HG03108 (cell line): ENCODE measurements at regions not wholly inside any gene's neighbourhood (a gene's known extent, or its start where the extent isn't known, plus 50 kb on each side); places are given as distances from the start of the nearest gene placed in this dataset.

ENCODE experiments used
- ATAC-seq: cut with Tn5 transposase; IDR thresholded peaks from one replicate; pipeline ENCODE4 v1.9.1; 2021; ENCODE audit warnings: moderate library complexity; ENCODE audit not compliant: unreplicated experiment

GRCh38 chr14:58942516-58942915, 246.0 kb upstream of the DAAM1 start:
- no peak for ATAC-seq

- ATAC-seq, result no peak
These were observed 244.0 kb upstream of the DAAM1 start for GRCh38 chr14:58944343-58944967.

GRCh38 chr14:58944968-58945356, 243.5 kb upstream of the DAAM1 start:
- ATAC-seq, result no peak

GRCh38 chr14:58946431-58946830, 242.0 kb upstream of the DAAM1 start:
- ATAC-seq, result no peak

DNA sequence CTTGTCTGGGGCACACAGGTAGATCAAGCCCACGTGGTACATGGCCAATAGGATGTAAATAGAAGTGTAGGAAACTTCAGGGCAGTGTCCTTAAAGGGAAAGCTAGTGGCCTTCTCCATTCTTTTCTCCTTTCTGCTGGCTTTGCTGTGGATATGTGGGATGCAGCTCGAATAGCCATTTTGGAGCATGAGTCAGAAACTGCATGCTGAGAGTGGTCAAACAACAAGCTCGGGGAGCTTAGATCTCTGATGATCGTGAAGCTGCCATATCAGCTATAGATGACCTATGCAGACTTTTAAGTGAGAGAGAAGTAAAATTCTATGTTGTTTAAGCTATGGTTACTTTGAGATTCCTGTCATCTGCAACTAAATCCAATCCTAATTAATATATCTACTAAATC, 241.3 kb upstream of the DAAM1 start:
- no peak for ATAC-seq

DNA sequence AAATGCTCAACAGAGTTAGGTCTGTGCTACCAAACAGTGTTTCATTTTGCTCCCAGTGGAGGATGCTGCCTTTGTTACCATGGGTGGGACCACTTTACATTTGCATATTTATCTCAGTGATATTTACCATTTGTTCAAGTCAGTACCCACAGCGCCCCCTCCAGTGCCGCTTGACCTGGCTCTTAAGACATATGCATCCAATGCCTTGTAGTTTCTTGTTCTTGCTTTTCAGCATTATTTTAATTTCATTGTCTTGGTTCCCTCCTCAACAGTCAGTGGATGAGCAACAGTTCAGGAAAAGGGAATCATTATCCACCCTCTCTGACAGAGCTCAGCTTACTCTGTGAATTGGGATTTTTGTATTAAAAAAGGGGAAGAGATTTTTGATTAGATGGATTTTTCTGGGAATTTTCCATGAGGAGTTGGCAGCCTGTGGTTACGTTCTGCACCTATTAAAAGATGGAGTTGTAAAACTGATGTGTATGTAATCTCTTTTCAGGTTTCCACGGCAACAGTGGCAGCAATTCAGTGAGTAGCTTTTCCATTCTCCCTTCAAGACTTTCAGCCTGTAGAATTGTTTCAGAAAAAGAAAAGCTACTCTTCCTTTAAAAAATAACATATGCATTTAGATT, 240.5 kb upstream of the DAAM1 start:
- no peak for ATAC-seq

GRCh38 chr14:58950555-58950954, 237.9 kb upstream of the DAAM1 start:
- no peak for ATAC-seq

- ATAC-seq, result no peak
These were observed 237.3 kb upstream of the DAAM1 start for GRCh38 chr14:58951143-58951542.

GRCh38 chr14:58954052-58954451, 234.4 kb upstream of the DAAM1 start:
- ATAC-seq, result peak; percentile 62

DNA sequence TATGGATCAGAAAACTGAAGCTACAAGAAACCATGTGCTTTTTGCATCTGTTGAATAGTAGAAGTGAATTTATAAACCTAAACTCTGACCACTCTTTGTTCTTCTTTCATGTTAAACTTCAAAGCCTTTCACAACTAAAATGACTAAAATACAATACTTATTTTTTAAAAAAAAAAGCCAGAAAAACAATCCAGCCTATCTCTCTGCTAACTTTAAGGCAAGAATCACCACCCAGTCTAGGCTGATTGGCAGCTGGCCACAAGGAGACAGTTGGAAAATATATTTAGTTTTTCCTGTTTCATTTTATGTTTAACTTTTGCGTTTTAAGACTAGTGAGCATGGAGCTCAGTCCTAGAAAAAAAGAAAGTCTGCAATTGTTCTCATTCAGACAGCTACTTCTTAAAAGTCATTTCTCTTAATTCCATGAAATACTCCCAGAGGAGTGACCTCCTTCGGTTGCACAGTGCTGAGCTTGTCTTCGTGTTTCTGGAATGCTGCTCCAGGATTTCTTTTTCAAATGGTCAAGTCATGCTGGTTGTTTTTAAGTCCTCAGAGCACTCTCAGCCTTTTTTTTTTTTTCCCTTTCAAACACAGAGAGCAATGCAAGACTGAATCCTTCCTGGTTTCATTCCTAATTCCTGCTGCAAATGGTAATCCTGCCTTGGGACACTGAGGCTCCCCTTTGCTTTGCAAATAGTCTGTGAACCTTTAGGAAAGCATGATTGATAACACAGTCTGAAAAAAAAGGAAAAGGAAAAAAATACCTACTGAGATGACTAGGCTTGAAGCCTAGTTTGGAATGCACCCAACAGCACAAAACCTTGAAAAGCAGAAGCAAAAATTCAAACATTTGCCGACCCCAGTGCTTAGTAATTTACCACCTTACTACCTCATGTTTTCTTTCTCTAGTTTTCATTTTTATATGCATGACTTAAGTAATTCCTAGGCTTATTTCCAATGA, 233.3 kb upstream of the DAAM1 start:
- no peak for ATAC-seq

- ATAC-seq, result no peak
These were observed 227.3 kb upstream of the DAAM1 start for GRCh38 chr14:58961045-58961731.

GRCh38 chr14:58963873-58964597, 224.4 kb upstream of the DAAM1 start:
- no peak for ATAC-seq

GRCh38 chr14:58964598-58964928, 223.9 kb upstream of the DAAM1 start:
- no peak for ATAC-seq

DNA sequence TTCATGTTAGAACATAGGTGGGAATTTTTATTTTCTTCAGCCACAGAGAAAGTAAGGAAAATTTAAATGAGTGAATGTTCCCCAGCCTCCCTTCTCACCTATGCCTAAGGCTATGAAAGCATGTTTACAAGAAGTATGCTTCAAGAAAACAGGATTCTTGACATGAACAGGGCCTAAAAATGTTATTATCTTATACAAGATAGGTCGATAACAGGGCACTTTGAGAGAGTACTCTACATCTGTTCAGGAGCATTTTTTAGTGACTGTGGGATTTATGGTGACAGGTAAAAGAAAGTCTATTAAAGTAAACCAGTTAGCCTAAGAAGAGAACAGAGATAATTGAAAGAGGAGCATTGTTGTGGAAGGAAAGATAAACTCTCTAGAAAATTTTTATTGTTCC, 222.9 kb upstream of the DAAM1 start:
- ATAC-seq, result no peak

DNA sequence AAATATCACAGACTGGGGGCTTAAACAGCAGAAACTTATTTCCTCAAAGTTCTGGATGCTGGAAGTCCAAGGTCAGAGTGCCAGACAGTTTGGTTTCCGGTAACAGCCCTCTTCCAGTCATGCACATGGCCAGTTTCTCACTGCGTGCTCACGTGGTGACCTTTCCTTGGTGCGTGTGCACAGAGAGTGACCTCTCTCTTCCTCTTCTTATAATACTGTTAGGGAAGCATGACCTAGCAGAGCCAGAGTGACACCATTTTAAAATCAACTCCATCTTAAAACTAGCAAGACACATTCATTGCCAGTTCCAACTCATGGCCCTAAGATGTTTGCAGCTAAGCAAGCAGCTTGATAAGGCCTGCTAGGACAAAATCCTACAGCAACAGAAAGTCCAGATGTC, 221.5 kb upstream of the DAAM1 start:
- ATAC-seq, result no peak

DNA sequence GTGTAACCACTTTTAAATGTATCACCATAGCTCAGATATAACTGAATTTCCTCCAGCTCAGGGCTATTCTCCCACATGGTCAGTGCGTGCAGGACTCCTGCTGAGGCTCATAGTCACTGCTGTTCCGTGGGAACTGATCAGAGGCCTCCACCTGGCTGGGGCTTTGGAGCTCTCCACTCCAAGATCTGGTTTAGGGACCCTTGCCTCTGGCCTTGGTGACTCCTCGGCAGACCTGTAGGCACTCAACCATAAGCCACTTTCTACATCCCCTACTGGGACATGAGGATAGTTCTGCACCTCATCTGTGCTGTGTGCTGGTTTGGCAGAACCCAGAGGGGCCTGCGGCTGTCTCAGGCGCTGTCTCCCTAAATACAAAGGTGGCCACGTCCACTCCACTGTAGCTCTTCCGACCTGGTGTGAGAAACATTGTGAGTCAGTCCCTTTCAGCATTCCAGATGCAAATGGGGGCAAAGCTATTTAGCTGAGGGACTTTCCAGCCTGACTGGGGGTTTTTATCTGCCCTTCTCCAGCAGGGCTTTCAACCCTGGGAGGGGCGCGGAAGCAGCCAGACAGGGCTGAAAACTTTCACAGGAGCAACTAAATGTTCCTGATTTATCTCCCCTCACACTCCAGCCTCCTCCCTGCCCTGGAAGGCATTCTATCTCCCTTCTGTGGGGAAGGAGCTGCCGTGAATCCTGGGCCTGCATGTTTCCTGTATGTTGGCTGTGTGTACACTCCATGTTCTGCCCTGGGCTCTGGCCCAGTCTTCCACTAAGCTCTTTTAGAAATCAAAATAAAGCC, 218.3 kb upstream of the DAAM1 start:
- no peak for ATAC-seq

DNA sequence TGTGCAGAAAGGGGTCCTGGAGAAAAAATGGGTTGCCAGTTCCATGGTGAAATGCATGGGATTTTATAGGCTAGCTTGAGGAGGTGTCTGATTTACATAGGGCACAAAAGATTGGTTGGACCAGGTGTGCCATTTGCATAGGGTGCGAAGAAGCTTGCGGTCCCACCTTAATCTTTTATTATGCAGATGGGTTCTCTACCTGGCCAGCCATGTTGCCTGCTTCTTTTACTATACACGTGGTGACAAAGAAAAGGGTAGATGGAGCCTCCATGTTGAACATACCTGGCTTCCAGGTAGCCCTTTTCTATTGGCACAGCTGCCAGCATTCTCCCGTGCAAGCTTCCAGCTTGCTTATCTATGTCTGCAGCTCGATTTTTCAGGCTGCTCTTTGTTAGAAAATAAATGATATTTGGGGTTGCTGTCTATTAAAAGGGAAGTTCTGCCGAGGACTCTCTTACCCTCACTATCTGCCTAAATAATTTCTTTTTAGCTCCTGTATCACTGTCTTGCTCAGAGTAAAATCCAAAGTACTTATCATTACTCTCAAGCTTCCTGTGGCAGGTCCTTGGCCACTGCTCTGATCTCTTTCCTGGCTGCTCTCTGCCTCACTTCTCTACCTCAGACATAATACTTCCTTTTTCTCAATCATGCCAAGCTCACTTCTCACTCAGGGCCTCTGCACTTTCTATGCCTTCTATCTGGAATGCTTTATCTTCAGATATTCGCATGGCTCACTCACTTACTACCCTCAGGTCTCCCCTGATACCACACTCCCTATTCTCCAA, 216.0 kb upstream of the DAAM1 start:
- no peak for ATAC-seq

DNA sequence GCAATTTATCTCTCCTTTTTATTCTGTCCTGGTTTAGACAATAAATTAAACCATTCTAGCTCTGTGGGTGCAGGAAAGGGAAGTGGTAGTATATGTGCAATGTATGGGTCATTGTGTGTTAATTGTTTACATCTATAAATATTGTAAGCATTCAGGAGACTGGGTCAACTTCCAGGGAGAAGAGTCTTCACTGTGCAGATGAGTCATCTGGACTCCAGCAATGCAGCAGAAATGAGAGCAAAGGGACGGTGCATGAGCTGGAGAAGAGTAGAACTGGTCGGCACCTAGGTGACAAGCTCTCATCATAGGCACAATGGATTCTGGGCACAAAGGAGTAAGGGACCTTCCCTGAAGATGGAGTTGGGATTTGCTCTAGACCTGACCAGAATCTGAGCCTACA, 211.1 kb upstream of the DAAM1 start:
- ATAC-seq, result no peak

DNA sequence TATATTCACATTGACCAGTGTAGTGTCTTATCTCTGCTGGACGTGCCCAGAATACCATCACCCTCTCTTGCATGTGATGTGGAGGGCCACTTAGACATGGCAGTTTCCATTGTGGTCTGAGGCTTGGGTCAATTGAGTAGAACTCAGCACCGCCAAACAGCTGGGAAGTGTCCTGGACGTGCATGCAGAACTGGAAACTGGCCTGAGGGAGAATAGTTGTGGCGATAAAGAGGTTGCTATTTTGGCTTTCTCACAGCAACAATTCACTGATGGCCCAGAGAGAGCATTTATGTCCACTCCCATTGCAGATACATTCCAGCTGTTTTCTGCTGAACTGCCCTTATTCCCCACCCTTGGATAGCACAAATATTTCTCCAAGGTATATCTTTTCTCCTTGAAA, 210.1 kb upstream of the DAAM1 start:
- no peak for ATAC-seq
